SK-N-SH (cell line): ENCODE measurements at regions not wholly inside any gene's neighbourhood (a gene's known extent, or its start where the extent isn't known, plus 50 kb on each side); places are given as distances from the start of the nearest gene placed in this dataset.

Source experiments
- CTCF ChIP-seq: fragments of 200-600 bp; sonication (generic); IDR thresholded peaks from 2 replicates; pipeline ENCODE4 v1.6.1; 2017; ENCODE audit warnings: antibody characterized with exemption, mild to moderate bottlenecking, moderate library complexity
- EP300 ChIP-seq, 2 experiments: IDR thresholded peaks; 2 replicates each; pipeline versions ENCODE4 v1.4.0 to v1.6.1; 2012; ENCODE audit warnings: borderline replicate concordance in 1 of 2, low read depth in 1 of 2, low read length in 1 of 2
- FOXJ3 ChIP-seq: sonication (generic); formaldehyde crosslinking; IDR thresholded peaks from 2 replicates; pipeline ENCODE4 v1.5.1; 2020; ENCODE audit warnings: mild to moderate bottlenecking, missing genetic modification reagents
- GABPA ChIP-seq: IDR thresholded peaks from 2 replicates; pipeline ENCODE4 v1.4.0; 2012; ENCODE audit warnings: low read depth, mild to moderate bottlenecking
- POLR2AphosphoS5 ChIP-seq: IDR thresholded peaks from 2 replicates; pipeline ENCODE4 v1.6.1; 2012; ENCODE audit warnings: low read depth, low read length
- RAD21 ChIP-seq: IDR thresholded peaks from 2 replicates; pipeline ENCODE4 v1.6.1; 2012; ENCODE audit warnings: mild to moderate bottlenecking, low read length
- RFX5 ChIP-seq: IDR thresholded peaks from 2 replicates; pipeline ENCODE4 v1.6.1; 2012; ENCODE audit warnings: mild to moderate bottlenecking, improper control_type of control experiment, low read length
- TCF12 ChIP-seq: IDR thresholded peaks from 2 replicates; pipeline ENCODE4 v1.4.0; 2012
- TF ChIP-seq, protein P1 (sequence below): fragments of 150-350 bp; IDR thresholded peaks from 2 replicates; pipeline ENCODE4 v1.6.1; 2016; ENCODE audit warnings: mild to moderate bottlenecking, low read depth, low read length
- TF ChIP-seq, protein P2 (sequence below): IDR thresholded peaks from 2 replicates; pipeline ENCODE4 v1.4.0; 2012; ENCODE audit warnings: low read depth, borderline replicate concordance

DNA sequence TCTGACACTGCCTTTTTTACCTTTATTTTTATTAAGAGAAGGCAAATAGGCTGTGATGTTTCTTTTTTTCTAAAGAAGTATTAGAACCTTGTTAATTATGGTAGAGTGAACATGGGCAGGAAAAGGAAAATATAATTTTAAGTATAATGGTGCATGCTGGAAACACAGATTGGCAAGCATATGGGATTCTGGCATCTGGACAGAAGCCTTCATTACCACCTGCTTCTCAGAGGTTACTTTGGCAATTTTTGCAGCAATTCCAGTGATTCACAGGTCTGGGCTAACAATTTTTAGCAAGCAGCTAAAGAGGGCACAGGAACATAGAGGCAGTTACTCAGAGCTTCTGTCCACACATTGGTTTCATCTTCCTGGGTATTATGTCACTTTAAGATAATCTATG, 258.3 kb downstream of the DIPK2A start:
- TF ChIP-seq RFX5 (no peak), RAD21 (no peak), EP300 (IDR thresholded peaks at IDR 0.05; ENCODE audit: borderline replicate concordance in 1 of 2, low read depth in 1 of 2, low read length in 1 of 2) (no peak), FOXJ3 (CRISPR knock-in tag) (no peak), GABPA (no peak), CTCF (no peak), TCF12 (no peak), POLR2AphosphoS5 (no peak)
- TF ChIP-seq, protein P1, sequence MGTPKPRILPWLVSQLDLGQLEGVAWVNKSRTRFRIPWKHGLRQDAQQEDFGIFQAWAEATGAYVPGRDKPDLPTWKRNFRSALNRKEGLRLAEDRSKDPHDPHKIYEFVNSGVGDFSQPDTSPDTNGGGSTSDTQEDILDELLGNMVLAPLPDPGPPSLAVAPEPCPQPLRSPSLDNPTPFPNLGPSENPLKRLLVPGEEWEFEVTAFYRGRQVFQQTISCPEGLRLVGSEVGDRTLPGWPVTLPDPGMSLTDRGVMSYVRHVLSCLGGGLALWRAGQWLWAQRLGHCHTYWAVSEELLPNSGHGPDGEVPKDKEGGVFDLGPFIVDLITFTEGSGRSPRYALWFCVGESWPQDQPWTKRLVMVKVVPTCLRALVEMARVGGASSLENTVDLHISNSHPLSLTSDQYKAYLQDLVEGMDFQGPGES = no peak
- TF ChIP-seq, protein P2, sequence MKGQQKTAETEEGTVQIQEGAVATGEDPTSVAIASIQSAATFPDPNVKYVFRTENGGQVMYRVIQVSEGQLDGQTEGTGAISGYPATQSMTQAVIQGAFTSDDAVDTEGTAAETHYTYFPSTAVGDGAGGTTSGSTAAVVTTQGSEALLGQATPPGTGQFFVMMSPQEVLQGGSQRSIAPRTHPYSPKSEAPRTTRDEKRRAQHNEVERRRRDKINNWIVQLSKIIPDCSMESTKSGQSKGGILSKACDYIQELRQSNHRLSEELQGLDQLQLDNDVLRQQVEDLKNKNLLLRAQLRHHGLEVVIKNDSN = no peak
